ENCODE measurements at regions not wholly inside any gene's neighbourhood (a gene's known extent, or its start where the extent isn't known, plus 50 kb on each side); places are given as distances from the start of the nearest gene placed in this dataset.

- no peak overlapping the region for H2BK5ac ChIP-seq (ENCODE audit: insufficient read length, low read length)
- H3T11ph ChIP-seq (ENCODE audit: low read length), result no peak overlapping the region
- no peak for TF ChIP-seq CTCF (conservative IDR thresholded peaks at IDR 0.05)
- Mint-ChIP-seq H3K27me3 (ENCODE audit: low read depth) (no peaks in the 10 kb centered on the region), H3K36me3 (ENCODE audit: insufficient read depth in 1 of 3, low read depth in 3 of 3) (no peaks in the 10 kb centered on the region; a peak in 1 of 7 replicates), H3K27ac (no peak overlapping the region), H3K9me3 (no peaks in the 10 kb centered on the region), H3K4me3 (no peak overlapping the region), H3K4me1 (no peaks in the 10 kb centered on the region)
- H3K4ac ChIP-seq (ENCODE audit: low read depth, low read length), result no peak overlapping the region
- no peak overlapping the region for H3K18ac ChIP-seq (ENCODE audit: insufficient read length, low read depth, low read length)
- H4K8ac ChIP-seq (replicated peaks; ENCODE audit: insufficient read length, low read depth, low read length), result no peak overlapping the region
- no peaks in the 10 kb centered on the region for H3K27me3 ChIP-seq (ENCODE audit: insufficient read depth, low read length)
- no peak for DNase-seq
- no peak overlapping the region for H2AK5ac ChIP-seq (ENCODE audit: insufficient read length, low read length)
- no peak overlapping the region for H2BK20ac ChIP-seq (ENCODE audit: low read depth, low read length, poor library complexity, severe bottlenecking)
- no peaks in the 10 kb centered on the region for H3K9me3 ChIP-seq (ENCODE audit: control insufficient read depth, low read depth, low read length)
- H4K5ac ChIP-seq (ENCODE audit: insufficient read length, low read depth, low read length), result no peak overlapping the region
- no peak overlapping the region for H2BK12ac ChIP-seq (ENCODE audit: insufficient read length, low read depth, low read length)
- no peak overlapping the region for H3K27ac ChIP-seq (ENCODE audit: insufficient read length, low read depth, low read length)
- no peak overlapping the region for H3K9ac ChIP-seq (ENCODE audit: extremely low read depth, insufficient read length, low read length)
- no peak overlapping the region for H3K14ac ChIP-seq (ENCODE audit: insufficient read depth, low read length)
- no peak overlapping the region for H4K91ac ChIP-seq (ENCODE audit: insufficient read length, low read depth, low read length)
- H3K23ac ChIP-seq (ENCODE audit: insufficient read length, low read depth, low read length), result no peak overlapping the region
- no peak overlapping the region for H2AFZ ChIP-seq (ENCODE audit: low read length)
- no peaks in the 10 kb centered on the region for H4K20me1 ChIP-seq (ENCODE audit: control insufficient read depth, insufficient read depth, insufficient read length)
- no peak overlapping the region for H3K56ac ChIP-seq (ENCODE audit: insufficient read length, low read depth, low read length)
- no peaks in the 10 kb centered on the region for H3K23me2 ChIP-seq (ENCODE audit: insufficient read length, low read depth, low read length, poor library complexity, severe bottlenecking)
- H3K79me1 ChIP-seq (ENCODE audit: insufficient read depth, low read depth, low read length, poor library complexity, severe bottlenecking), result no peaks in the 10 kb centered on the region
- no peak overlapping the region for H3K4me2 ChIP-seq (ENCODE audit: insufficient read depth, insufficient read length, low read length)
- H2BK15ac ChIP-seq (ENCODE audit: low read depth, low read length), result no peak overlapping the region
- no peaks in the 10 kb centered on the region for H3K79me2 ChIP-seq (ENCODE audit: insufficient read depth, low read length)
- H2BK120ac ChIP-seq (ENCODE audit: low read depth, low read length, poor library complexity, severe bottlenecking), result no peak overlapping the region
- H3K4me1 ChIP-seq (ENCODE audit: insufficient read depth, low read length), result no peaks in the 10 kb centered on the region
- WGBS (ENCODE audit: extremely low coverage, insufficient read length, low lambda C conversion rate), result no CpG with 5 or more reads among the region's 3 CpGs
These were observed 246.4 kb downstream of the ZNF621 start for GRCh38 chr3:40771112-40771511.

Data from H9 (cell line).